SK-N-SH treated with all-trans-retinoic acid at 6 μM for 48 hours (cell line): ENCODE measurements at regions not wholly inside any gene's neighbourhood (a gene's known extent, or its start where the extent isn't known, plus 50 kb on each side); places are given as distances from the start of the nearest gene placed in this dataset.

Experiments
- ATAC-seq: fragments of 200-7000 bp; cut with Tn5 transposase; 3 replicates; pipeline ENCODE4 v1.9.1; 2020; ENCODE audit warnings: mild to moderate bottlenecking, moderate library complexity
- ARNTL ChIP-seq: fragments of 450-650 bp; formaldehyde crosslinking; IDR thresholded peaks from 2 replicates; pipeline ENCODE4 v1.5.0; 2020; ENCODE audit warnings: low read depth, mild to moderate bottlenecking, moderate library complexity, borderline replicate concordance
- BACH2 ChIP-seq: fragments of 250-450 bp; sonication (Bioruptor Pico); IDR thresholded peaks from 2 replicates; pipeline ENCODE4 v1.9.0; 2021; ENCODE audit warnings: mild to moderate bottlenecking, borderline replicate concordance
- CSDC2 ChIP-seq: fragments of 250-450 bp; sonication (Bioruptor Pico); IDR thresholded peaks from 2 replicates; pipeline ENCODE4 v1.5.0; 2020; ENCODE audit warnings: mild to moderate bottlenecking, moderate library complexity
- ESRRG ChIP-seq: fragments of 250-450 bp; sonication (Bioruptor Pico); IDR thresholded peaks from 2 replicates; pipeline ENCODE4 v1.6.1; 2021; ENCODE audit warnings: mild to moderate bottlenecking
- GLIS3 ChIP-seq: fragments of 250-450 bp; sonication (Bioruptor Pico); IDR thresholded peaks from 2 replicates; pipeline ENCODE4 v1.5.0; 2020; ENCODE audit warnings: mild to moderate bottlenecking, moderate library complexity
- ISL1 ChIP-seq: fragments of 250-450 bp; sonication (Bioruptor Pico); IDR thresholded peaks from 2 replicates; pipeline ENCODE4 v2.1.2; 2022; ENCODE audit warnings: mild to moderate bottlenecking, moderate library complexity
- OSR1 ChIP-seq: fragments of 250-450 bp; sonication (Bioruptor Pico); IDR thresholded peaks from 2 replicates; pipeline ENCODE4 v1.8.0; 2022; ENCODE audit warnings: moderate library complexity, mild to moderate bottlenecking, inconsistent platforms
- PPARA ChIP-seq: fragments of 250-450 bp; sonication (Bioruptor Pico); IDR thresholded peaks from 2 replicates; pipeline ENCODE4 v1.5.0; 2020; ENCODE audit warnings: mild to moderate bottlenecking, borderline replicate concordance
- RARB ChIP-seq: fragments of 250-450 bp; sonication (Bioruptor Pico); IDR thresholded peaks from 2 replicates; pipeline ENCODE4 v1.8.0; 2021; ENCODE audit warnings: mild to moderate bottlenecking, moderate library complexity
- SNAI2 ChIP-seq: fragments of 250-450 bp; sonication (Bioruptor Pico); IDR thresholded peaks from 2 replicates; pipeline ENCODE4 v1.5.0; 2020; ENCODE audit warnings: mild to moderate bottlenecking, moderate library complexity
- TCF4 ChIP-seq: fragments of 250-450 bp; sonication (Bioruptor Pico); IDR thresholded peaks from 2 replicates; pipeline ENCODE4 v1.8.0; 2021; ENCODE audit warnings: mild to moderate bottlenecking, moderate library complexity, borderline replicate concordance
- TOX ChIP-seq: fragments of 250-450 bp; sonication (Bioruptor Pico); IDR thresholded peaks from 2 replicates; pipeline ENCODE4 v1.8.0; 2021; ENCODE audit warnings: mild to moderate bottlenecking, moderate library complexity, borderline replicate concordance
- ZC3H10 ChIP-seq: fragments of 250-450 bp; sonication (Bioruptor Pico); IDR thresholded peaks from 2 replicates; pipeline ENCODE4 v1.5.1; 2021; ENCODE audit warnings: mild to moderate bottlenecking, moderate library complexity
- ZFP3 ChIP-seq: fragments of 250-450 bp; sonication (Bioruptor Pico); IDR thresholded peaks from 2 replicates; pipeline ENCODE4 v1.5.0; 2020; ENCODE audit warnings: mild to moderate bottlenecking, moderate library complexity
- ZFP30 ChIP-seq: fragments of 450-650 bp; formaldehyde crosslinking; IDR thresholded peaks from 2 replicates; pipeline ENCODE4 v1.5.0; 2022; ENCODE audit warnings: mild to moderate bottlenecking, moderate library complexity
- ZNF565 ChIP-seq: fragments of 450-650 bp; formaldehyde crosslinking; conservative IDR thresholded peaks from 2 replicates; pipeline ENCODE4 v1.5.0; 2020; ENCODE audit warnings: low read depth, mild to moderate bottlenecking, moderate library complexity
- ZNF70 ChIP-seq: fragments of 450-650 bp; formaldehyde crosslinking; IDR thresholded peaks from 2 replicates; pipeline ENCODE4 v1.5.0; 2020; ENCODE audit warnings: mild to moderate bottlenecking, moderate library complexity
- ZNF8 ChIP-seq: fragments of 450-650 bp; formaldehyde crosslinking; IDR thresholded peaks from 2 replicates; pipeline ENCODE4 v1.5.0; 2020; ENCODE audit warnings: mild to moderate bottlenecking, moderate library complexity
- TF ChIP-seq, protein P1 (sequence below): fragments of 250-450 bp; sonication (Bioruptor Pico); IDR thresholded peaks from 2 replicates; pipeline ENCODE4 v1.5.1; 2021; ENCODE audit warnings: mild to moderate bottlenecking, moderate library complexity
- TF ChIP-seq, protein P2 (sequence below): fragments of 250-450 bp; sonication (Bioruptor Pico); IDR thresholded peaks from 2 replicates; pipeline ENCODE4 v1.8.0; 2020; ENCODE audit warnings: mild to moderate bottlenecking, moderate library complexity, borderline replicate concordance
- TF ChIP-seq, protein P3 (sequence below): fragments of 250-450 bp; sonication (Bioruptor Pico); IDR thresholded peaks from 2 replicates; pipeline ENCODE4 v1.5.0; 2020; ENCODE audit warnings: mild to moderate bottlenecking, moderate library complexity

DNA sequence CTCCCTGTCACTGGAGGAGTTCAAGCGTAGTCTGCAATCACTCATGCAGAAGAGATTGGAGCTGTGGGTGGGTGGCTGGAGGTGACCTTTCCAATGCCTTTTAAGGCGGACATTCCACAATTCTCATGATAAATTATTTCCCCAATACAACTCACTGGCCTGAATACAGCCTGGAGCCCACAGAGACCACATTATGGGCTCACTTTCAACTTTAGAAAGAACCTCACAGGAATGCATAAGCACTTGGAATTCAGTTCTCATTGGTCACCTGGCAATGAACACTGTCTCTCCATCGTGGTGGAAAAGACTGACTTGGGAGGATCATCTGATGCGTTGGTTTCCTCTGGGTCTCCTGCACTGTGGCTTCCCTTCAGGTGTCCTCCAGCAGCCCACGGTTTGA, 151.8 kb upstream of the KCND3 start:
- no peak for ATAC-seq

DNA sequence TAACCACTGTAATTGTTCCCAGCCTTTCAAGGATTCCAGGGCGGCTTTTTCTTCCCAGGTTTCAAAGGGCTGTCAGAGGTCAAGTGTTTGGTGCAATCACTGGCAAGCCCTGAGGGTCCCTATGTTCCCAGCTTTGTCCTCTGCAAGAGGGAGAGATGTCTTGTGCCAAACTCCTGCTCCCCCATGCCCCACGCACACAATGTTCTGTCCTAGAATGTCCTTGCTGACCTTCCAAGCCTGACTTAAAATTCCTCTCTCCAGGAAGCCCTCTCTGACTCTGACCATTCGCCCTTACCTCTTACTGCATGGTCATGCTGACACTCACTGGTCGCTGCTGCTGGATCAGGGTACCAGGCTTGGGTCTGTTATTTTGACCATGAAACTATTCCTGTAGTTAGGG, 152.5 kb upstream of the KCND3 start:
- TF ChIP-seq ZC3H10 (CRISPR knock-in tag) (no peak), ISL1 (no peak), BACH2 (CRISPR knock-in tag) (no peak), OSR1 (CRISPR knock-in tag) (no peak), ESRRG (CRISPR knock-in tag) (no peak), CSDC2 (CRISPR knock-in tag) (no peak), ZNF565 (CRISPR knock-in tag) (no peak), RARB (CRISPR knock-in tag) (no peak), ARNTL (CRISPR knock-in tag) (no peak), SNAI2 (CRISPR knock-in tag) (no peak), ZFP3 (CRISPR knock-in tag) (no peak), ZFP30 (CRISPR knock-in tag) (no peak), TOX (no peak), GLIS3 (CRISPR knock-in tag) (no peak), ZNF8 (no peak)
- TF ChIP-seq, protein P1, sequence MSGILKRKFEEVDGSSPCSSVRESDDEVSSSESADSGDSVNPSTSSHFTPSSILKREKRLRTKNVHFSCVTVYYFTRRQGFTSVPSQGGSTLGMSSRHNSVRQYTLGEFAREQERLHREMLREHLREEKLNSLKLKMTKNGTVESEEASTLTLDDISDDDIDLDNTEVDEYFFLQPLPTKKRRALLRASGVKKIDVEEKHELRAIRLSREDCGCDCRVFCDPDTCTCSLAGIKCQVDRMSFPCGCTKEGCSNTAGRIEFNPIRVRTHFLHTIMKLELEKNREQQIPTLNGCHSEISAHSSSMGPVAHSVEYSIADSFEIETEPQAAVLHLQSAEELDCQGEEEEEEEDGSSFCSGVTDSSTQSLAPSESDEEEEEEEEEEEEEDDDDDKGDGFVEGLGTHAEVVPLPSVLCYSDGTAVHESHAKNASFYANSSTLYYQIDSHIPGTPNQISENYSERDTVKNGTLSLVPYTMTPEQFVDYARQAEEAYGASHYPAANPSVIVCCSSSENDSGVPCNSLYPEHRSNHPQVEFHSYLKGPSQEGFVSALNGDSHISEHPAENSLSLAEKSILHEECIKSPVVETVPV = no peak
- TF ChIP-seq, protein P2, sequence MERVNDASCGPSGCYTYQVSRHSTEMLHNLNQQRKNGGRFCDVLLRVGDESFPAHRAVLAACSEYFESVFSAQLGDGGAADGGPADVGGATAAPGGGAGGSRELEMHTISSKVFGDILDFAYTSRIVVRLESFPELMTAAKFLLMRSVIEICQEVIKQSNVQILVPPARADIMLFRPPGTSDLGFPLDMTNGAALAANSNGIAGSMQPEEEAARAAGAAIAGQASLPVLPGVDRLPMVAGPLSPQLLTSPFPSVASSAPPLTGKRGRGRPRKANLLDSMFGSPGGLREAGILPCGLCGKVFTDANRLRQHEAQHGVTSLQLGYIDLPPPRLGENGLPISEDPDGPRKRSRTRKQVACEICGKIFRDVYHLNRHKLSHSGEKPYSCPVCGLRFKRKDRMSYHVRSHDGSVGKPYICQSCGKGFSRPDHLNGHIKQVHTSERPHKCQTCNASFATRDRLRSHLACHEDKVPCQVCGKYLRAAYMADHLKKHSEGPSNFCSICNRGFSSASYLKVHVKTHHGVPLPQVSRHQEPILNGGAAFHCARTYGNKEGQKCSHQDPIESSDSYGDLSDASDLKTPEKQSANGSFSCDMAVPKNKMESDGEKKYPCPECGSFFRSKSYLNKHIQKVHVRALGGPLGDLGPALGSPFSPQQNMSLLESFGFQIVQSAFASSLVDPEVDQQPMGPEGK = no peak
- TF ChIP-seq, protein P3, sequence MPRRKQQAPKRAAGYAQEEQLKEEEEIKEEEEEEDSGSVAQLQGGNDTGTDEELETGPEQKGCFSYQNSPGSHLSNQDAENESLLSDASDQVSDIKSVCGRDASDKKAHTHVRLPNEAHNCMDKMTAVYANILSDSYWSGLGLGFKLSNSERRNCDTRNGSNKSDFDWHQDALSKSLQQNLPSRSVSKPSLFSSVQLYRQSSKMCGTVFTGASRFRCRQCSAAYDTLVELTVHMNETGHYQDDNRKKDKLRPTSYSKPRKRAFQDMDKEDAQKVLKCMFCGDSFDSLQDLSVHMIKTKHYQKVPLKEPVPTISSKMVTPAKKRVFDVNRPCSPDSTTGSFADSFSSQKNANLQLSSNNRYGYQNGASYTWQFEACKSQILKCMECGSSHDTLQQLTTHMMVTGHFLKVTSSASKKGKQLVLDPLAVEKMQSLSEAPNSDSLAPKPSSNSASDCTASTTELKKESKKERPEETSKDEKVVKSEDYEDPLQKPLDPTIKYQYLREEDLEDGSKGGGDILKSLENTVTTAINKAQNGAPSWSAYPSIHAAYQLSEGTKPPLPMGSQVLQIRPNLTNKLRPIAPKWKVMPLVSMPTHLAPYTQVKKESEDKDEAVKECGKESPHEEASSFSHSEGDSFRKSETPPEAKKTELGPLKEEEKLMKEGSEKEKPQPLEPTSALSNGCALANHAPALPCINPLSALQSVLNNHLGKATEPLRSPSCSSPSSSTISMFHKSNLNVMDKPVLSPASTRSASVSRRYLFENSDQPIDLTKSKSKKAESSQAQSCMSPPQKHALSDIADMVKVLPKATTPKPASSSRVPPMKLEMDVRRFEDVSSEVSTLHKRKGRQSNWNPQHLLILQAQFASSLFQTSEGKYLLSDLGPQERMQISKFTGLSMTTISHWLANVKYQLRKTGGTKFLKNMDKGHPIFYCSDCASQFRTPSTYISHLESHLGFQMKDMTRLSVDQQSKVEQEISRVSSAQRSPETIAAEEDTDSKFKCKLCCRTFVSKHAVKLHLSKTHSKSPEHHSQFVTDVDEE (CRISPR knock-in tag) = no peak
- no peak for ATAC-seq

More for the DNA sequence above, 151.8 kb upstream of the KCND3 start:
- TF ChIP-seq ZNF70 = no peak
- no peak for TF ChIP-seq CSDC2 (CRISPR knock-in tag)
- TF ChIP-seq PPARA (CRISPR knock-in tag) = no peak
- TF ChIP-seq ZNF8 = no peak
- no peak for TF ChIP-seq OSR1 (CRISPR knock-in tag)
- no peak for TF ChIP-seq ZFP30 (CRISPR knock-in tag)
- TF ChIP-seq, protein P2 = no peak
- TF ChIP-seq BACH2 (CRISPR knock-in tag) = no peak
- no peak for TF ChIP-seq ZNF565 (CRISPR knock-in tag)
- no peak for TF ChIP-seq TOX
- TF ChIP-seq, protein P1 = no peak
- TF ChIP-seq RARB (CRISPR knock-in tag) = no peak
- TF ChIP-seq ESRRG (CRISPR knock-in tag) = no peak
- no peak for TF ChIP-seq ARNTL (CRISPR knock-in tag)
- no peak for TF ChIP-seq TCF4 (CRISPR knock-in tag)

DNA sequence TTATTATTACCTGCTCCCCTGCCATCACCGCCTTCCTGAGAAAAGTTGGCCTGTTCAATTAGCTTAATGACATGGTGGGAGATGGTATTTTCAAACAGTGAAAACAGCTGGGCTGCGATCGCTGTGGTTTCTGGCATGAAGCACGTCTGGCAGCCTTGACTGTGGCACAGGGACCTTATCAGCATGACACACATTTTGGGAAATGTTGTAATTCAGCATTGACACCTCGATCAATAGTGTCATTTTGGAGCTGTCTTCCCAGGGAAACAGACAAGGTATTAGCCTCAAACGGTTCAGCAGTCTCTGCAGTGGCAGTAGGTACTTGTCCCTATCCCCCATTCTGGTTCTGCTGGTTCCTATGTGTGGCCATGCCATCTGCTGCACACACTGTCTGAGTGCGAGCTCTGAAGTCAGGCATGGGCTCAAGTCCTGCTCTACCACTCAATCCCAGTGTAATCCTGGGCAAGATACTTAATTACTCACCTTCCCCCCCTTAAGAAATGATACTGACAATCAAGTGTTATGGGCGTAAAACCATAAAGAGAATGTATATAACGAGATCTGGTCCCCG, 154.5 kb upstream of the KCND3 start:
- no peak for ATAC-seq
- TF ChIP-seq RARB (CRISPR knock-in tag) (no peak), TCF4 (CRISPR knock-in tag) (no peak), TOX (no peak), ZNF70 (no peak), ZFP3 (CRISPR knock-in tag) (no peak), ZNF8 (no peak)
- TF ChIP-seq, protein P2 = no peak
- TF ChIP-seq, protein P3 (CRISPR knock-in tag) = no peak
